Hindlimb muscle (tissue), 1 donor: ENCODE measurements at regions not wholly inside any gene's neighbourhood (a gene's known extent, or its start where the extent isn't known, plus 50 kb on each side); places are given as distances from the start of the nearest gene placed in this dataset.
"Not testable (repeated sequence)": the region's sequence is repeated elsewhere in the genome, so short reads cannot be mapped to it uniquely, and the experiment has no call there.

Experiments used
- DNase-seq: peaks from one replicate; pipeline ENCODE4 v3.0.0-alpha.2; 2013

DNA sequence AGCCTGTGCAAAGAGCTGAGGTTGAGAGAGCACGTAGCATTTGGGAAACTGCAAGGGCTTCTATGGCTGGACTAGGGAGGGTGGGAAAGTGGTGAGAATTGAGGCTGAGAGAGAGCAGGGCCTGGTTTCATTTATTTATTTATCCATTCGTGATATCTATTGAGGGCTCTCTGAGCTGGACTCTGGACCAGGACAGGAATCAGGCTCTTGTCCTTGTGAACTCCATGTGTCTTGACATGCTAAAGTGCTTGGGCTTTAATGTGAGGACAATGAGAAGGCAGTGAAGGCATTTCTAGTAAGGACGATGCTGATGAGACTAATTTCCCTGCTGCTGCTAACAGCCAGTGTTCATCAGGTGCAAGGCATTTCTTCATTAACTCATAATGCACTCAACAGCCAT, 95.9 kb upstream of the KLF4 start:
- DNase-seq: no peak

DNA sequence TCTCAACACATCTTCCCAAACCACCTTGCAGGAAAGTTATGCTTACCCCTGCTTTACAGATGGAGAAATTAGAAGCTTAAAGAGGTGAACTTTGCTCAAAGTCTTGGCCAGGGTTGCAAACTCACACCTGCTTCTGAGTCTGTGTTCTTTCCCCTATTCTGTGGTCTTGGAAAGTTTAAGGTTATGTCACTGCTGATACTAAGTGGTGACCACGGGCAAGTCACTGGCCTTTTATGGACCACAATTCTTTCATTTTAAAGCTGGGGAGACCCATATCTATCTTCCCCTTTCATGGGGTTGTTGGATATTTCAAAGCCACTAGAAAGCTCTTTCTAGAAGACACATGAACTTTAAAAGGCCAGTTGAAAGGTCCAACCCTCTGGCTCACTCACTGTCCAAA, 95.4 kb upstream of the KLF4 start:
- no peak for DNase-seq

DNA sequence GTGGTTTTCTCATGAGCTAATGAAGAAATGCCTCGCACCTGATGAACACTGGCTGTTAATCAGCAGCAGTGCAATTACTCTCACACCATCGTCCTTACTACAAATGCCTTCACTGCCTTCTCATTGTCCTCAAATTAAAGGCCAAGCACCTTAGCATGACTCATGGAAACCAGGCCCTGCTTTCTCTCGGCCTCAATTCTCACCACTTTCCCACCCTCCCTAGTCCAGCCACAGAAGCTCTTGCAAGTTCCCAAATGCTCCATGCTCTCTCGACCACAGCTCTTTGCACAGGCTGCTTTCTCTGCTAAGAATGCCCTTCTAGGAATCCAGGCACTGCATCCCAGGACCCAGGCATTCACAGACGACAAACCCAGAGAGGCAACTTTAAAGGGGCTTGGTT, 94.6 kb upstream of the KLF4 start:
- DNase-seq: no peak

DNA sequence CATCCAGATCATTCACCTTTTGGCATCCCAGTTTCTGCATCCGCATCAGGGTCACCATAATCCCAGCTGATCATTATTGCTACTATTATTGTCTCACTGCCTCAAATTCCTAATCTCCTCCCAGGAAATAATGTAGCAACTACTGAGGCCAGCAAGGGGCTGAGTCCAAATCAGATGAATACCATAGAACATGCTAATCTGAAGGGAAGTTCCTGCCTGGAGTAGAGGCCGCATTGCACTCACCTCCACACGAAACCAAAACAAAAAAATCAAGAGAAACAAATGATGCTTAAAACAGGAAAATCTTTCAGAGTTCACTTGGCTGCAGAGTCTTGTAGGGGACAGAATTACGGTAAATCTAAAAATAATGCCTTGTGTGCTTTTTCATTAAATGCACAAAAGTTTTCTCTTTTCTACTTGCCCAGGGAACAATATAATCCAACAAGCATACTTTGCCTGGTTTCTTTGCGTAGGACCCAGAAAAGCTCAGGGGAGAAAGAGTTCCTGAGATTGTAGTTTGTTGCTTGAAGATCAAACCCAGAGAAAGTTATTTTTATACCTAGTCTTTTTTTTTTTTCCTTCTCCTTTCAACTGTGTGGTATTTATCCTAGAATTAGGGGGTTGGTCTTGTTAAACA, 87.7 kb upstream of the KLF4 start:
- DNase-seq: no peak

DNA sequence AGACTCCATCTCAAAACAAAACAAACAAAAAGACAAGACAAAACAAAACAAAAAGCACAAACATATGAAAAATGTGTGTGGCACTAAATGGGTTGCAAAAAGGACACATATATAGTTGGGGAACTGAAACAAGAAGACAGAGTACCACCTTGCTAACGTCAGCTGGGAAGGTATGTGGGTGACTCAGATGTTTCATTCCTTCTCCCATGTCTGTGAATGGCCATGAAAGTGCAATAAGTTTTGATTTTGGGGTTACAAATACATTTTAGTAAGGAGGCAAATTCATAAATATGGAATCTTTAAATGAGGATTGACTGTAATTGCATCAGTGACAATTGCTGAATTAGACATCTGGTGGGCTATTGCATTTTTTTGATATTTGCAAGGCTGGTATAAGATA, 81.6 kb upstream of the KLF4 start:
- no peak for DNase-seq

DNA sequence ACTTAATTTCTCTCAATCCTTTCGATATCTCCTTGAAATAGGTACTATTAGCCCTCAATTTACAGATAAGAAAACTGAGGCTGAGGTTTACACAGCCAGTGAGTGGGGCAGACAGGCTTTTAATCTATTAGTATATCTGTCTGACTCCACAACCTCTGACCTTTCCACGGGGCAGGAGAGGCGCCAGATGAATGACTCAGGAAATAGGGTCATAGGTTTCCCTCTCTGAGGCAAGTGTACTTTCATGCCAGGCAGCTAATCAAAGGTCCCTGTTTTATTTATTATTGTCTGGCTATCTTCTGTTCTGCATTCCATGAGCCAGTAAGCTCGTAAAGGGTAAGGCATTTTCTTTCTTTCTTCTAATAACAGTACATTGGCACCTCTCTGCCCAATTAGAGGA, 79.6 kb upstream of the KLF4 start:
- no peak for DNase-seq

DNA sequence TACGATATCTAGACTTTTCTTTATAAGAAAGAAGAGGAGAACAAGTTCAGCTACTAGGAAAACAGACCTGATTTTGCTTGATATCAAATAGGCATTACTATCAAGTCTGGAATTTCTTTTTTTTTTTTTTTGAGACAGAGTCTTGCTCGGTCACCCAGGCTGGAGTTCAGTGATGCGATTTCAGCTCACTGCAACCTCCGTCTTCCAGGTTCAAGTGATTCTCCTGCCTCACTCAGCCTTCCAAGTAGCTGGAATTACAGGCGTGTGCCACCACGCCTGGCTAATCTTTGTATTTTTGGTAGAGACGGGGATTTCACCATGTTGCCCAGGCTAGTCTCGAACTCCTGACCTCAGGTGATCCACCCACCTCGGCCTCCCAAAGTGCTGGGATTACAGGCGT, 78.8 kb upstream of the KLF4 start:
- DNase-seq: not testable (repeated sequence)

DNA sequence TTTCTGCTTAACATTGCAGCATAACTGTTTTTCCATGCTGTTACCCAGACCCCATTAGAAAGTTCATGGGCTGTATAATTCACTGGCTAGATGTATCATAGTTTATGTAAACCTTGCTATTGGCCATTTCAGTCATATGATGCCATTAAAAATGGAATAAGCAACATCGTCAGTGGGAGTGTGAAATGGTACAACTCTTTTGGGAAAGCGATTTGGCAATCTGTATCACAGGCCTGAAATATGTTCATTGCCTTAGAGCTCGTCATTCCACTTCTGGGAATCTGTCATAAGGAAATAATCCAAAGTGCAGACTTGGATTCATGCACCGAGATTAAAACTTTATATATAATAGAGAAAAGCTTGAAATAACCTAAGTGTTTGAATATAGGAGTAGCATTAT, 77.9 kb upstream of the KLF4 start:
- no peak for DNase-seq

DNA sequence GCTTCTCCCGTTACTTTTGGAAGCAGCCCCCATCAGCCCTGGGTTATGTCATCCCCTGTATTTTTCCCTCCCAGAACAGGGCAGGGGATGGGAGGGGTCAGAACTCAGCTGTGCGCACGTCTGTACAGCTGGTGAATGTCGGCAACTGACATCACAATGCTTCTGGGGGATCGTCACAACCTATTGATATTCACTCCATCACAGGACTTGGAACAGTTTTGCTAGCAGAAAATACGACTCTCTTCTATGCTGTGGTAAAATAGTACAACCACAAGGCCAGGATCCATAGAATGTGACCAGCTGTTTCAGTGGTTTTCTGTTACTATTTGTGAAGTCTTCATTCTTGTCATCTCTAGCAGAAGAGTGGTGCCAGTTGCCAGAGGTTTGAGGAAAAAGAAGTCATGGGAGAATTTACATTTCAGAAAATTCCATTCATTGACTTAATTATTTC, 77.1 kb upstream of the KLF4 start:
- DNase-seq: peak; percentile 61

DNA sequence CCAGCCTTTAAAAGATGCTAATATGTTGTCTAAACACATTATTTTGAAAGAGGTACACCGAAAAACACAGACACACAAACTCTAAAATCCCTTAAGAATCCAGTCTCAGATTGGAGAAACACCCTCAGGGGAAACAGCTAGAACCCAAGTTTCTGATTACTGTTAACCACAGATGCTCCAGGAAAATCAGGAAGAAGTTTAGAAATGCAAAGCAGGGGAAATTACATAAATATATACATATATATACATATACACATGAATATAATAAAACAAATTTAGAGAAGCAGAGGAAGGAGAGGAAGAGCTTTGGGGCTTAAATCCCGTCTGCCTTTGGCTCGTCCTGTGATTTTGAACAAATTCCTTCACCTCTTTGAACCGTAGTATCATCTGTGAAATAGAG, 73.2 kb upstream of the KLF4 start:
- no peak for DNase-seq

DNA sequence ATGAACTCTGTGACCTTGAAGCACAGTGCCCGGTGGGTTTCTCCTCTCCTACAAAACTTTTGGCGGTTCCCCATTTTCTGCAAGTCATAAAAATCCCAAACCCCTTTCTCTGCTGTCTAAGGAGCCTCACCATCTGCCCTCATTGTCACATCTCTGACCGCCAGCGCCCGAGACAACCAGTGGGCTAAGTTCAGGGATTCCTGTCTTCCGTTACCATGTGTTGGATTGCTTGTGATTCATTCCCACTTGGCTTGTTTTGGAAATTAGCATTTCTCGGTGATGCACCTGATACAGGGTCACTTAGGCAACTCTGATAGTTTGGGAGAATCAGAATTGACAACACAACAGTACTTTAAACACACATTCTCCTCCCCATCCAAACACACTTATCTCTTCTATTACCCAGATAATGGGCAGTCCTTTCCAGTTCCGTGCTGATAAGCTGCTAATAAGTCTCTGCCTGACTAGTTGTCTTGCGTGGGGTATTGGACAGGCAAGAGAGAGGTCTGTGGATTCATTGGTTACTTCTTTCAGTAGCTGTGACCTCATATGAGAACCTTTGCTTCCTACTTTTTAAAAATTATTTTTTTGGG, 70.0 kb upstream of the KLF4 start:
- no peak for DNase-seq

DNA sequence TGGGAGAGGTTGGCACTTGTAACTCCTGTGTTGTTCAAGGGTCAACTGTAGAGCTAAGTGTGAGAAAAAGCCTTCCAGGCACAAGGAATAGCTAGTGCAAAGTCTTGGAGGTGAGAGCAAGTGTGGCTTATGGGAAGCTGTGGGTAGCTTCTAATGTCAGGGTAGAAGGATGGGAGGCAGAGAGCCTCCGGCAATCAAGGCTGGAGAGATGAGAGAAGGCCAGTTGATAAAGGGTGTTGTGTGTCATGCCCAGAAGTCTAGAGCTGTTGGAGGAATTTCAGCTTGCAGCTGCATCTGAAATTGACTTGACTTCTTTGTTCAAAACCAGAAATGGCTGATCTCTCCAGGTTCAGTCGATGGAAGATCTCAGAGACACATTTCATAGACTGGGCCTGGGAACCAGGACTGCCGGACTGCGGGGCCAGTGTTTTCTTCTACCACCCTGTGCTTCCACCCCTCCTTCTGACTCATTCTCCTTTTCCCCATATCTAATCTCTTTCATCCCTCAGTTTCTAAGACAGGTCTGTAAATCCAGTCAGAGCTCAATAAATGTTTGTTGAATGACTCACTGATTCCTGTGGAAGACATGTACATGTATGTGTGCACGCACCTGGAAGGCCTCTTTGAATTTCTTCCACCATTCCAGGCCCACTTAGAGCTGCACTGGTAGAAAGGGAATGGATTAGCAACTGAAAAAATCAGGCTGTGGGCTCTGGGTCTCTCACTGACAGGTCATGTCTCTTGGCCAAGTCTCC, 67.8 kb upstream of the KLF4 start:
- no peak for DNase-seq

DNA sequence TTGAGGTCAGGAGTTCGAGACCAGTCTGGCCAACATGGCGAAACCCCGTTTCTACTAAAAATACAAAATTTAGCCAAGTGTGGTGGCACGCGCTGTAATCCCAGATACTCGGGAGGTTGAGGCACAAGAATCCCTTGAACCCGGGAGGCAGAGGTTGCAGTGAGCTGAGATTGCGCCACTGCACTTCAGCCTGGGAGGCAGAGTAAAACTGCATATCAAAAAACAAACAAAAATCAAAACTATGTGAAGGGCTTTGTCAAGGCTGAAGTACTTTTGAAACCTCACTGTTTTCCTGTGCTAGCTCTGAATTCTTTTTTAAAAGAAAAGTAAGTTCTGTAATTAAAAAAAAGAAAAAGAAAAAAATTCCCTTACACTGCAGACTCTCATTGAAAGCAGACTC, 65.1 kb upstream of the KLF4 start:
- DNase-seq: no peak

DNA sequence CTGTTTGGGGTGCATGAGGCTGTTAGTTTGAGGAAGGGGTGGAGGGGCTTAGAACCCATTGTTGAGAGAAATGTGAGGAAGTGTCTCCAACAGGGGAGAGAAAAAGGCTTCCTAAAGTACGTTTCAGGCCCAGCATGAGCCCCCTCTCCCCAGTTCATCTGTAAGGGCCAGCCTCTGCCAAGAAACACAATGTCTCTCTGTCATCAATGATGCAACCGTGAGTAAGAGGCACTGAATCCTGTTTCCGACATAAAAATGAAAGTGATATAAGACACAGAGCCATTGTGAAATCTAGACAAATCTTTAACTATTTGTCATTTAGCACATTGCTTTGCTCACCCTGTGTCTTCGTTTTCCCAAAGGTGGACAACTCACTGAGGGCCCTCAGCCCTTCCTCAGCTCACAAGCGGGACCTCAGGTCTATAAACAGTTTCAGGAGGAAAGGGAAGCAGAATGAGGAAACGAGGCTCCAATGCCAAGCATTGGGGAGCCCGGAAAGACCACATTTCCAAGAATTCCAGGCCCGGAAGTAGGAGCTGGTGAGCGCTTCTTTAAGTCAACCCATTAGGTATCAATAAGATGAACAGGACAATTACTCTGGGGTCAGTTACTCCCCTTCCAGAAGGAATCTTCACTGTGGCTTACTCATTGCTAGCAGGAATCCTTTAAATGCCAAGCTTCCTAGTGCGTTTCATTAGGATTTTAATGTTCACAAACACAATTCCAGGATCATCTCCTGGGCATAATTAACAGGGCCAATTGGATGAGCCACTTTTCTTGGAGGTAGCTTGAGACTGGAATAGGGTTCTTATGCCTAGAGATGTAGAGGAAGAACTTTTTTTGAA, 59.0 kb upstream of the KLF4 start:
- DNase-seq: no peak

DNA sequence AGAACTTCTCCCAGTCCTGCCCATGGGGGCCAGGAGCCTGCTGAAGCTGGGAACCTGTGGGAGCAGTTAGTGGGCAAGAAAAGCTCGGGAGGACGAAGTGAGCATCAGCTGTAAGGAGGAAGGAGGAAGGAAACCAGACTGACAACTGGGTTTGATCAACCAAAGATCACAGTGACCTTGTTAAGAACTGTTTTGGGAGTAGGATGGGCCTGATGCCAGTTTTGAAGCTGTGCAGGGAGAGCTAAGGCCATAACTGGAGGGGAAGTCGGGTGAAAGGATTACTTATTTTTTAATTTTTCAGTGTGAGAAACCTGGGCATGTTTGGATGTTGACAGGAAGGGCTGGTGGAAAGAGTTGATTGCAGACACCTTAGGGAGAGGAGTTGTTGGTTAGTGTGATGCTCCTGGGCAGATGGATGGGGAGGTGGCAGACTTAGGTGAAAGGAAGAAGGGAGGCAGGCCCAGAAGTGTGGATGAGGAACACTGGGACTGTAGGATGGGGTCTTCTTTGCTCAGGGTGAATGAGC, 58.3 kb upstream of the KLF4 start:
- no peak for DNase-seq

DNA sequence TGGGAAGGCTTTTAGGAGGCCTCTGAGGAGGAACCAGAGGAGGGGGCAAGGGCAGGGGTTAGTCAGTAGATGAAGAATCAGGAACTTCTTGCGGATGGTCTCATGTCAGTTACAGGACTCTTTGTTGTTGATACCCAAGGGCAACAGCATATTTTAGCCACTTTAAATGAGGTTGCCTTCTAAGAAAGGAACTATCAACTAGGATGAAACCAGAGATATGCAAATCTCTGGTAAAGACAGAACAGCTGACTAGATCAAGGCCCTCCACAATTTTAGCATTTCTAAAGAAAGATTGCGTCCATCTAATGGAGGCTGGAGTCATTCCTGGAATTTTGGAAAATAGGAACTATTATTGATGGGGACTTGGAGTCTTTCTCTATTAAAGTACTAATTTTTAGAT, 57.7 kb upstream of the KLF4 start:
- no peak for DNase-seq

DNA sequence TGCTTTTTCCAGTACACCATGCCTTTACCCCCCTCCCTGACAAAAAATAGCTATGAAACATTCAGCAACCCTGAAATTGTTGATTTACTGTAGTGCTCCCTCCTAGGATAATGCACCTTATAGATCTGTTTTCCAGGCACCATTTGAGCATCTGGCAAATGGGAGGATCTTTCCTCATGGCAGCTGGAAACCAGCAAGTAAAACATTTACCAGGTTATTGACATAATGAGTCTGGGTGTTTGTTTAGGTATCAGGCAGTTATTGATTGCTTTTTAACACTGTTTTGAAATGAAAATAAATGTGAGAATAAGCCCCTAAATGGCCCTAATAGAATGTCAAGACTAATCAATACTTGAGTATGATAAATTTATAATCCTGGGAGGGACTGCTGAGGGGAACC, 57.3 kb upstream of the KLF4 start:
- no peak for DNase-seq

DNA sequence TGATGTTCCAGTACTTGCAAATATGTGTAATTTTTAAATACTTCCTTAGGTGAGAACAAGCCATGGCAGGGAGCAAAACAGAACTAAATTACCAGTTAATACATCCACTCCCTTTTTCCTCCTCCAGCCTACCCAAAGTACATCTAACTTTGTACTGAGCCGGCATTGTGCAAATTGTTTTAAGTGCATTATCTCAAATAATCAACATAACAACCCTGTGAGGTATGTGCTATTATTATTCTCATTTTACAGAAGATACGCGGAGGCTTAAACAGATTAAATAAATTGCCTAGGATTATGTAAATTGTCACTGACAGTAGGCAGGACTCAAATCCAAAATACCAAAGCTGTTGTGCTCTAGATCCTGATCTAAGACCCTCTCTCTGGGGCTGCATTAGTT, 55.5 kb upstream of the KLF4 start:
- no peak for DNase-seq

DNA sequence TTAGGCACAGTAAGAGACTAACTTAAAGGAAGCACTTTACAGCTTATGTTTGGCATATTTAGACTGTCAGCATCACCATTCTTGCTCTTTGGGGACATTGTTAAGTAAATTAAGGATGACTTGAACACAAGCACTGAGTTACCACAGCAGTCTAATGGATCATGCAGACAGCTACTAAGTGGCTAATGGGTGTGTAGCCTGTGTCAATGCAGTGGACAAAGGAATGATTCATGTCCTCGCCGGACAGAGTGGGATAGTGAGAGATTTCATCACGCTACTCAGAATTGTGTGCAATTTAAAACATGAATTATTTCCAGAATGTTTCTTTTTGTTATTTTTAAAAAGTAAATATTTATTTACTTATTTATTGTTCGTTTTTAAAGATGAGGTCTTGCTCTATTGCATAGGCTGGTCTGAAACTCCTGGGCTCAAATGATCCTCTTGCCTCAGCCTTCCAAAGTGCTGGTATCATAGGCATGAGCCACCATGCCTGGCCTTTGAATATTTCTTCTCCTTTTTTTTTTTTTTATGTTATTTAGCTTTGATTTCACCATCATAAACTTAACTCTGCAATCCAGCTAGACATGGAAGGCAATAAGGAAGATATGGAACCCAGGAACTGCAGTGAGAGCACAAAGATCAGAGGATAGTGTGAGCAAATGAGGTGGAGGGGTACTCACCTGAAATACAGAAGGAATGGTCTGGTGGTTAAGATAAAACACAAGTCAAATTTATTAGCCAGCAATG, 53.0 kb upstream of the KLF4 start:
- DNase-seq: no peak

DNA sequence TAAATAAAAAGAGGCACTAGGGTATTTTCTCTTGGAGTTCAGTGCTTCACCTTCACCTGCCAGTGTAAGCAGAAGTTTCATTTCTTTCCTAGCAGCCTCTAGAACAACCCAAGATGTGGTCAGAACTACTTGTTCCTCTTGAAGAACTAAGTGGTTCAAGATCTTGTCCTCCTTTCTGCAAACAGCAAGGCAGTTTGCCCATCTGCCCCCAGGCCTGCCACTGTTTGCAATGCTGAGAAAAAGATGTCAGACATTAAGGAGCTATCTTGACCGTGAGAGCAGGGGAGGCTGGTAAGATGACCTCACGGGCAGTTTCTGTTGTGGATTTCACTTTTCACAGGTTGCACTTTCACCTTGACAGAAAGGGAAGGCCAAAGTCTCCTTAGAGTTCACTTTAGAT, 52.0 kb upstream of the KLF4 start:
- no peak for DNase-seq

DNA sequence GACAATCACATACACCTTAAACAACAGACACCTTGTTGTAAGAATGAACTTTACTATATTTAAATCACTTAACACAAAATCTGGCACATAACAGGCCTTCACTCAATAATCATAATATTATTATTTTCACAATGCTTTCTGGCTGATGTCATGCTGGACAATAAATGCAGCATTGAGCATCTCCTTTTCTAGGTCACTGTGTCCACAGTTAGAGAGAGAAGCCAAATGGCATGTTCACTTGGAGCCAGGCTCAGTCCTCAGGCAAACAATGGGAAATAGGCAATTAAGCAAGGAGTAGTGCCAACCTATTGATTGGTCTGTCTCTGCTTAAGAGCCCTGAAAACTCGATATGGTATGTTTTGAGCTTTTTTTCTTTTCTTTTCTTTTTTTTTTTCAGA, 50.6 kb upstream of the KLF4 start:
- DNase-seq: peak; percentile 15

DNA sequence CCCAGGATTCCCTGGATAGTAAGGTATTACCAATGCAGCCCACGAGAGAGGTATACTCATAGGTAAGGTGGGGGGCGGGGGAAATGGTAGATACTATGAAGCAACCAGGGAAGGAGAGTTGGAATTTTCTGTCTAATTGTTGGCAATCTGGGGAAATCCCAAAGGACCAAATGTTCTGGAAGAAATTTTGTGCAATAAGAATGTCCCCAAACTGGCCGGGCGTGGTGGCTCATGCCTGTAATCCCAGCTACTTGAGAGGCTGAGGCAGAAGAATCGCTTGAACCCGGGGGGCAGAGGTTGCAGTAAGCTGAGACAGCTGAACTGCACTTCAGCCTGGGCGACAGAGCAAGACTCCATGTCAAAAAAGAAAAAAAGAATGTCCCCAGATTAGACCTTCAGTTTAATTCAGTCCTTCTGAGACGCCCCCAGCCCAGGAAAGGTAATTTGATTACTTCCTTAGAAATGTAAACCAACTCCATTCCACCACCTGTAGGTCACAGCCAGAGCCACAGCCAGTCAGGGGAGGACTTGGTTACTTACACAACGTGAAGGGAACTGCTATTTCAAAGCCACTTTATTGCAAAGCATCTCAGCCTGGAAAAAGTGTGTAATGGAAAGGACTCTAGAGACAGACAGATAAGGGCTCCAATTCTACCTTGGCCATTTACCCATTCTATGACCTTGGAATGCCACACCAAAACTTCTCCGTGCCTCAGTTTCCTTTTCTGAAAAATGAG, 50.0 kb upstream of the KLF4 start:
- peak; percentile 28 for DNase-seq
